ENCODE measurements at regions not wholly inside any gene's neighbourhood (a gene's known extent, or its start where the extent isn't known, plus 50 kb on each side); places are given as distances from the start of the nearest gene placed in this dataset.
A peak's percentile ranks its signal among the peaks of the same experiment; 100 is the strongest.

DNA sequence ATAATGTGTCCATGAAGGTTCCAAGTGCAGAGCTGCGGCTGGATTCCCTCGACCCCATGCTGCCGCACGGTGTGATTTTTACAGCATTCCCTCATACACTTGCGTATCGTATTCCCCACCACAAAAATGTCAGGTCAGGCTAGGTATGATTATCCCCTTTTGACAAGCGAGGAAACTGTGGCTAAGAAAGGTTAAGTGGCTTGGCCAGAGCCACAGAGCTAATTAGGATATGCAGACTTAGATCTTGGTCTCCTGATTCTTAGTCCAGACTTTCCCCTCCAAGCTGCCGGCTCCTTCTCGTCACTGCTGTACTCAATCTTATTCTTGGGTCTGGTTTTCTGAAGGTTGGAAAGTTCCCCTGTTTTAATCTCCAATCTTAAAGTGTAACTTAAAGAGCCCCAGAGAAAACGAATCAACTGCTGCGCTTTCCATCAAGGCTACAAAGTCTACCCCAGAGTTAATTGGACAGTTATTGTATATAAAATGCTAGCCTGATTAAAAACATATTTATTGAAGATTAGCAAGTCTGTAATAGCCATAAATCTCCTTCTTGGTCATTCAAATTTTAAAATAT is 176.6 kb downstream of the ADAMTS15 start:
- H3K4me3 ChIP-seq, result no peak overlapping the region
- no peaks in the 10 kb centered on the region for H3K27me3 ChIP-seq
- TF ChIP-seq, protein P1, sequence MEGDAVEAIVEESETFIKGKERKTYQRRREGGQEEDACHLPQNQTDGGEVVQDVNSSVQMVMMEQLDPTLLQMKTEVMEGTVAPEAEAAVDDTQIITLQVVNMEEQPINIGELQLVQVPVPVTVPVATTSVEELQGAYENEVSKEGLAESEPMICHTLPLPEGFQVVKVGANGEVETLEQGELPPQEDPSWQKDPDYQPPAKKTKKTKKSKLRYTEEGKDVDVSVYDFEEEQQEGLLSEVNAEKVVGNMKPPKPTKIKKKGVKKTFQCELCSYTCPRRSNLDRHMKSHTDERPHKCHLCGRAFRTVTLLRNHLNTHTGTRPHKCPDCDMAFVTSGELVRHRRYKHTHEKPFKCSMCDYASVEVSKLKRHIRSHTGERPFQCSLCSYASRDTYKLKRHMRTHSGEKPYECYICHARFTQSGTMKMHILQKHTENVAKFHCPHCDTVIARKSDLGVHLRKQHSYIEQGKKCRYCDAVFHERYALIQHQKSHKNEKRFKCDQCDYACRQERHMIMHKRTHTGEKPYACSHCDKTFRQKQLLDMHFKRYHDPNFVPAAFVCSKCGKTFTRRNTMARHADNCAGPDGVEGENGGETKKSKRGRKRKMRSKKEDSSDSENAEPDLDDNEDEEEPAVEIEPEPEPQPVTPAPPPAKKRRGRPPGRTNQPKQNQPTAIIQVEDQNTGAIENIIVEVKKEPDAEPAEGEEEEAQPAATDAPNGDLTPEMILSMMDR (IDR thresholded peaks at IDR 0.05), result no peak
- H3K27ac ChIP-seq, result peak overlapping the region in 1 of 10 donors; percentile 67
- no peak for ATAC-seq
- H3K36me3 ChIP-seq, result no peaks in the 10 kb centered on the region
- peaks cover 0 to 2% (median 0%) of the 10 kb centered on the region in 11 donors for H3K9me3 ChIP-seq
- no peak for DNase-seq
- intact Hi-C loops (cut with DNase I), result no loop called here
- peaks cover 0 to 18% (median 0%) of the 10 kb centered on the region in 9 donors for H3K4me1 ChIP-seq
- WGBS, 2 donors, result 93 to 97% methylated on average over 11 of the region's 11 CpGs

DNA sequence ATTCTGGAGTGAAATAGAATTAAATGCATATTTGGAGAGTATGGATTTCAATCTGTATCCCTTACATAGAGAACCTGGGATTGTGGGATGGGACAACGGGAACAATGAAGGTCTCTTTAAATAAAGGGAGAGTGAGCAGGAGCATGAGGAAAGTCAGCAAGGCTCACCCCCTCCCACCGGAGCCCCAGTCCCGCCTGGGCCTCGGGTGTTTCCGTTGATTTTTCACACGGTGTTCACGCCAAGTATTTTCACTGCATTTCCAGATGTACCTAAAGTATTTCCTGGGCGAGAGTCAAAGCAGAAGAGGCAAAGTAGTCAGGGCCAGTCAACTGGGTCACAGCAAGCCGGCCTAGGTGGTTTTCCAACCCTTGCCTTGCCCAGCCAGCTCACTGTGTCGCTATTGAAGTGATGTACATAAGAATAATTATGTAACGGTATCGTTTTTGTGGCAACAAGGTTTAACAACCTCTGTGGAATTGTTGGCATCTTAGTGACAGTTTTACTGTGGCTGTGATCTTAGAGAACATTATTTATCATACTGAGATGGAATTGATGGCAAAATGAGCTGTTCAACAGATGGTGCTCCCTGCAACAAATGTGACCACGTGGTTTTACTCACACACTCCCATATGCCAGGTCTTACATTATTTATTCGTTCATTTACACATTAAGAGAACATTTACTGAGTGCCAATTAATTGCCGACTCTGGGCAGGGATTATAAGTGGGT is 177.3 kb downstream of the ADAMTS15 start:
- H3K36me3 ChIP-seq, result no peaks in the 10 kb centered on the region
- ATAC-seq, result no peak
- intact Hi-C loops (cut with DNase I), result no loop called here
- no peak for DNase-seq
- no peak overlapping the region for H3K4me3 ChIP-seq
- H3K27ac ChIP-seq, result no peak overlapping the region
- H3K27me3 ChIP-seq, result no peaks in the 10 kb centered on the region
- no peaks in the 10 kb centered on the region for H3K9me3 ChIP-seq
- H3K4me1 ChIP-seq, result peaks cover 0 to 18% (median 0%) of the 10 kb centered on the region in 9 donors
- TF ChIP-seq, protein P1 (IDR thresholded peaks at IDR 0.05), result no peak
- 80 to 88% methylated on average over 15 of the region's 15 CpGs for WGBS, 2 donors

DNA sequence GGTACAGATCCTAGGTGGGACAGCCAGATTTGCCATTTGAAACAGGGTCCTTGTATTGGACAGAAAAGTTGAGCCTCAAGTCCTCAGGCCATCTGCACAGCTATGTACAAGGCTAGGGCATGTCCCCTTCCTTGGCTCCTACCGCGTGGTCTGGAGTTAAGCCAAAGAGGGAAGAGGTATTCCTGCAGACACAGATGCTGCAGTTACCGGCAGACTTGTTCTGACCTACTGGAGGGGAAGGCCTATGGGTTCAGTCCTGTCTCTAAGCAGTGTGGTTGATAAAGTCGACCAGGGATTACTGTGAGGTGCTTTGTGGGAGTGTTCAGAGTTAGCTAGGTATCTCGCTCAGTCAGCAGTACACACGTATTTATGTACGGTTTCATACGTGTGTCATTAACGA is 180.6 kb downstream of the ADAMTS15 start:
- DNase-seq, result no peak
- no peak overlapping the region for H3K4me3 ChIP-seq
- peak in 2 of 8 donors; percentile 53 to 69 for ATAC-seq
- intact Hi-C loops (cut with DNase I), result no loop called here
- peaks cover 0 to 8% (median 0%) of the 10 kb centered on the region in 9 donors for H3K4me1 ChIP-seq
- H3K36me3 ChIP-seq, result no peaks in the 10 kb centered on the region
- 64 to 65% methylated on average over 9 of the region's 9 CpGs for WGBS, 2 donors
- TF ChIP-seq, protein P1 (IDR thresholded peaks at IDR 0.05), result no peak
- no peak overlapping the region for H3K27ac ChIP-seq
- H3K27me3 ChIP-seq, result no peaks in the 10 kb centered on the region
- H3K9me3 ChIP-seq, result no peaks in the 10 kb centered on the region

DNA sequence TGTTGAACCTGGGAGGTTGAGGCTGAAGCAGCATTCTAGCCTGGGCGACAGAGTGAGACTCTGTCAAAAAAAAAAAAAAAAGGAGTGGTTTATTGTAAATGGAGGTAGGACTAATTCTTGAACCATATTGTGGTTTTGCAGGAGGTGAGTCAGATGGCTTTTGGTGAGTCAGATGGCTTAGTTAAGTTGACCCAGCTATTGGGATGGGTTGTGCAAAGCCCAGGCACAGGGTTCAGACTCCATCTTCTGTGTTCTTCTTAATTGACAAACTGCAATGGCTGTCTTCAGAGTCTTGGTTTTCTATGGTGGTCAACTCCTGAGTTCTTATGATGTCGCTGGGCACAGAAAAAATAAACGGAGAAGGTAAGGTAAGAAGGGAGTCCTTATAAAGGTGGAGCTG is 182.7 kb downstream of the ADAMTS15 start:
- no peak overlapping the region for H3K27ac ChIP-seq
- H3K27me3 ChIP-seq, result no peaks in the 10 kb centered on the region
- no peaks in the 10 kb centered on the region for H3K36me3 ChIP-seq
- TF ChIP-seq, protein P1 (IDR thresholded peaks at IDR 0.05), result no peak
- ATAC-seq (no peak), DNase-seq (no peak)
- H3K9me3 ChIP-seq, result no peaks in the 10 kb centered on the region
- H3K4me1 ChIP-seq, result peaks cover 0 to 13% (median 7%) of the 10 kb centered on the region in 9 donors
- whole genome bisulfite sequencing, 2 donors, result 95 to 97% methylated on average over 3 of the region's 3 CpGs
- intact Hi-C loops (cut with DNase I), result no loop called here
- H3K4me3 ChIP-seq, result no peak overlapping the region

Measured in heart right ventricle (tissue), 16 donors.